Pancreas (tissue), 10 donors: ENCODE measurements at regions not wholly inside any gene's neighbourhood (a gene's known extent, or its start where the extent isn't known, plus 50 kb on each side); places are given as distances from the start of the nearest gene placed in this dataset.
"Not testable (repeated sequence)": the region's sequence is repeated elsewhere in the genome, so short reads cannot be mapped to it uniquely, and the experiment has no call there.

Experiments
- ATAC-seq, 4 donors: fragments of 200-7000 bp; cut with Tn5 transposase; one replicate each; pipeline versions ENCODE4 v1.8.0 to v1.9.1; 2020; ENCODE audit warnings: mild to moderate bottlenecking in 4 of 4, moderate library complexity in 4 of 4
- DNase-seq, 6 donors: peaks; one replicate each; pipeline ENCODE4 v3.0.0-alpha.2; 2020
- FAIRE-seq: peaks from 2 replicates; lab custom pipeline; 2012; peaks lifted over from hg19 to GRCh38; lab: Jason Lieb, UNC
- H3K27ac ChIP-seq, 4 donors: fragments of 200-600 bp; sonication (generic); 1 replicate in 3 of 4; 2 replicates in 1 of 4; pipeline versions ENCODE4 v1.5.0 to v1.8.0; 2020
- H3K27me3 ChIP-seq, 4 donors: fragments of 200-600 bp; one replicate each; pipeline ENCODE4 v1.8.0; 2021
- H3K36me3 ChIP-seq, 3 donors: fragments of 200-600 bp; sonication (generic) in 1 of 3; one replicate each; pipeline versions ENCODE4 v1.5.0 to v1.8.0; 2020 to 2021
- H3K4me1 ChIP-seq, 3 donors: fragments of 200-600 bp; one replicate each; pipeline ENCODE4 v1.8.0; 2021
- H3K4me3 ChIP-seq, 4 donors: fragments of 200-600 bp; sonication (generic) in 2 of 4; one replicate each; pipeline versions ENCODE4 v1.5.0 to v1.8.0; 2020 to 2021
- H3K9me3 ChIP-seq, 4 donors: fragments of 200-600 bp; one replicate each; pipeline ENCODE4 v1.8.0; 2021
- WGBS, 2 donors: extraction: QIAGEN DNeasy Blood & Tissue Kit; methylation state at CpG; one replicate each; pipeline ENCODE4 v1.1.7; 2013; 5-methylcytosine and 5-hydroxymethylcytosine counted together
- intact Hi-C, 3 donors: fragments of 100-400 bp; cut with DNase I; formaldehyde crosslinking; loops; one replicate each; pipeline versions ENCODE4 v1.11.1 to v1.14.2; 2022
- TF ChIP-seq, protein P1 (sequence below), 4 donors: fragments of 200-600 bp; sonication (generic) in 3 of 4; IDR thresholded peaks; one replicate each; pipeline versions ENCODE4 v1.5.0 to v1.8.0; 2021; ENCODE audit warnings: antibody characterized with exemption in 4 of 4
- donor health status: healthy with polysubstance abuse.
- donor health status: DM: no; HTN: no; CAD: no; lungs with moderate emphysema.
- donor health status: DM: no; HTN: no; CAD: no.
- donor health status: control.
- donor health status: control.
- donor health status: Bipolar disorder and iron deficiency.
- donor health status: DM: yes; HTN: yes; CAD: no.
- donor health status: DM: no; HTN: no; CAD: no.
- donor health status: DM: no; HTN: no; CAD: no.
- donor health status: DM: yes; HTN: yes; CAD: no.

DNA sequence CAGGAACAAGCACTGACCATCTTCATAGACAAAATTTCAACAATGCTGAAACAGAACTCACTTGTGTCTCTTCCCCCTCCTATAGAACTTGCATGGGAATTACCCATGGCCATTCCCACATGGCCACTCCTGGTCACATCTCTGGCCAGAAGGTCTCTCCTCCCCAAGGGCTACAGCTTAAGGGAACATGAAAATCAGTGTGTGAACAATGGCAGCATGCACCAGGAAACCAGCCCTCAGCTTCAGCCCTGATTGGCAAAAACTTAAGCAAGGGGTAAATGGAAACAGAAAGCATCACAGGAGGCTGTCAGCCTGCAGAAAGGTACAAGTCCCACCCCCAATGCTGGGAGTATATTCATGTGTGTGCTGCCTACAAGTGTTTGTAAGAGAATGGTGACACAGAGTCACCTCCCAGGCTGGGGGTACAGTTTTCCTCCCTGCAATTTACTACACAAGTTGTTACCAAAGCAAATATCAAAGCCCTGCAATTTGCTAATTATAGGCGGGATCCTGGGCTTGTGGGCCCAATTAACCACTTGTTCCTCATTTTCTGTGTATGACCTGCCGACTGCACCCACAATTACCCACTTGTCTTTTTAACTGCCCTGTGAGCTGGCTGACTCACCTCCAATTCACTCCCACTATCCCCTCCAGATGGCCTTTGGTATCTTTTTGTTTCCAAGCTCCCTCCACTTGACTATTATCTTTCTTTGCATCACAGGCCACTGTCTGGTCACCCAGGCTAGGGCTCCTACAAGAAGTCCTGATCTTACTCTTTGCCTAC, 84.4 kb upstream of the HES1 start:
- ATAC-seq = no peak
- H3K27ac ChIP-seq = no peak overlapping the region
- FAIRE-seq = no peak

DNA sequence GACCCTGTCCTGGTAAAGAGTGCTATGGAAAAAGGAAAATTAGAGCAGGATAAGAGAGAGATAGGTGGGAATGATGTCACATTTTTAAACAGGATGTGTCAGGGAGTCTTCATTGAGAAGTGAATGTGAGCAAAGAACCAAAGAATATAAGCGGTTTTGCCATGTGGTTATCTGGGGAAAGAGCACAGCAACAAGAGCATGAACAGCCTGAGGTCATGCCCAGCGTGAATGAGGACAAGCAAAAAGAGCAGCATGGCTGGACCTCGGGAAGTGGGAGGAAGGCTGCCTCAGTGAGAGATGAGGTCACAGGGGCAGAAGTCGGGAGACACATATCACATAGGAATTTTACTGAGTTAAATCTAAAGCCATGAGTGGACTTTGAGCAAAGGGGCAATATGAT, 82.8 kb upstream of the HES1 start:
- no peak overlapping the region for H3K27ac ChIP-seq
- DNase-seq (no peak), ATAC-seq (no peak), FAIRE-seq (no peak)
- WGBS, 2 donors = 95 to 96% methylated on average over 4 of the region's 4 CpGs
- H3K27me3 ChIP-seq = no peaks in the 10 kb centered on the region
- H3K36me3 ChIP-seq = no peaks in the 10 kb centered on the region
- H3K9me3 ChIP-seq = no peaks in the 10 kb centered on the region
- H3K4me1 ChIP-seq = peaks cover 0 to 6% (median 0%) of the 10 kb centered on the region in 3 donors
- TF ChIP-seq, protein P1, sequence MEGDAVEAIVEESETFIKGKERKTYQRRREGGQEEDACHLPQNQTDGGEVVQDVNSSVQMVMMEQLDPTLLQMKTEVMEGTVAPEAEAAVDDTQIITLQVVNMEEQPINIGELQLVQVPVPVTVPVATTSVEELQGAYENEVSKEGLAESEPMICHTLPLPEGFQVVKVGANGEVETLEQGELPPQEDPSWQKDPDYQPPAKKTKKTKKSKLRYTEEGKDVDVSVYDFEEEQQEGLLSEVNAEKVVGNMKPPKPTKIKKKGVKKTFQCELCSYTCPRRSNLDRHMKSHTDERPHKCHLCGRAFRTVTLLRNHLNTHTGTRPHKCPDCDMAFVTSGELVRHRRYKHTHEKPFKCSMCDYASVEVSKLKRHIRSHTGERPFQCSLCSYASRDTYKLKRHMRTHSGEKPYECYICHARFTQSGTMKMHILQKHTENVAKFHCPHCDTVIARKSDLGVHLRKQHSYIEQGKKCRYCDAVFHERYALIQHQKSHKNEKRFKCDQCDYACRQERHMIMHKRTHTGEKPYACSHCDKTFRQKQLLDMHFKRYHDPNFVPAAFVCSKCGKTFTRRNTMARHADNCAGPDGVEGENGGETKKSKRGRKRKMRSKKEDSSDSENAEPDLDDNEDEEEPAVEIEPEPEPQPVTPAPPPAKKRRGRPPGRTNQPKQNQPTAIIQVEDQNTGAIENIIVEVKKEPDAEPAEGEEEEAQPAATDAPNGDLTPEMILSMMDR (IDR thresholded peaks at IDR 0.05) = no peak
- H3K4me3 ChIP-seq = no peak overlapping the region
- intact Hi-C loops = no loop called here

More for the DNA sequence above, 84.4 kb upstream of the HES1 start:
- intact Hi-C loops = no loop called here
- Histone ChIP-seq H3K4me1 (peaks cover 6 to 10% (median 9%) of the 10 kb centered on the region in 3 donors), H3K4me3 (no peak overlapping the region), H3K27me3 (no peaks in the 10 kb centered on the region), H3K36me3 (no peaks in the 10 kb centered on the region), H3K9me3 (no peaks in the 10 kb centered on the region)
- WGBS, 2 donors = 89 to 98% methylated on average over 2 of the region's 2 CpGs
- TF ChIP-seq, protein P1 (IDR thresholded peaks at IDR 0.05) = no peak
- DNase-seq = no peak

DNA sequence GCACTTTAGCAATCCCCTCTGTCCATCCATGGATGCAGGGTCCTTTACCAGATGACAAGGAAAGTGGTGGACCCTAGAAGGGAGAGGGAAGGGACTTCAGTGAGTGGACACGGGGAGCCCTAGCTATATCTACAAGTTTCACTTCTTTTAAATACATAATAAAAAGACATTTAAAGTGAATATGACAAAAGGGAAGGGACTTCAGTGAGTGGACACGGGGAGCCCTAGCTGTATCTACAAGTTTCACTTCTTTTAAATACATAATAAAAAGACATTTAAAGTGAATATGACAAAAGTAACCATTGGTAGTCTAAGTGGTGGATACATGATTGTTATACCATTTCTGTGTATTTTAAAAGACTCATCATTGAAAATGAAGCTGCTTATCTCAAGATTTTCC, 81.9 kb upstream of the HES1 start:
- intact Hi-C loops = no loop called here

DNA sequence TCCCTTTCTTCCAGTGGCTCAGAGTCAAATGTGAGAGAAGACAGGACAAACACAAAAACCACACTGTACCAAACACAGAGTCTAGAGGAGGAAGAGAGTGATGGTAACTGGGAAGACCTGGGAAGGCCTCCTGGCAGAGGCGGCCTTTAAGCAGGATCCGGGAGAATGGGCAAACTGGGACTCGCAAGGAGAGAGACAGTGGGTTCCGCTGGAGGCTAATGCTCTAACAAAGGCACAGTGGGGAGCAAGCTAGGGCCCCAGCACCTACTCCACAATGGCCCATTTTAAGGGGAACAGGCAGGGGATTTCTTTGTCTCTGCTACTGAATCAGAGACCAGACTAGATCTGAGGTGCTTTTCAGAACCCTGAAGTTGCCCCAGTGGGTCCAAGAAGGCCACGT, 81.4 kb upstream of the HES1 start:
- H3K4me1 ChIP-seq = peaks cover 5 to 16% (median 12%) of the 10 kb centered on the region in 3 donors
- FAIRE-seq (no peak), ATAC-seq (no peak), DNase-seq (no peak)
- H3K36me3 ChIP-seq = no peaks in the 10 kb centered on the region
- H3K4me3 ChIP-seq = no peak overlapping the region
- TF ChIP-seq, protein P1 (IDR thresholded peaks at IDR 0.05) = no peak
- no peak overlapping the region for H3K27ac ChIP-seq
- no peaks in the 10 kb centered on the region for H3K27me3 ChIP-seq
- no peaks in the 10 kb centered on the region for H3K9me3 ChIP-seq
- WGBS, 2 donors = 92 to 96% methylated on average over 5 of the region's 5 CpGs
- intact Hi-C loops = no loop called here

More for the DNA sequence above, 81.9 kb upstream of the HES1 start:
- no peak overlapping the region for H3K4me3 ChIP-seq
- H3K4me1 ChIP-seq = peaks cover 4 to 14% (median 7%) of the 10 kb centered on the region in 3 donors
- TF ChIP-seq, protein P1 (IDR thresholded peaks at IDR 0.05) = no peak
- H3K27me3 ChIP-seq = no peaks in the 10 kb centered on the region
- ATAC-seq (no peak), FAIRE-seq (no peak), DNase-seq (no peak)
- H3K27ac ChIP-seq = no peak overlapping the region
- 86 to 99% methylated on average over 2 of the region's 2 CpGs for WGBS, 2 donors
- no peaks in the 10 kb centered on the region for H3K9me3 ChIP-seq
- H3K36me3 ChIP-seq = no peaks in the 10 kb centered on the region

DNA sequence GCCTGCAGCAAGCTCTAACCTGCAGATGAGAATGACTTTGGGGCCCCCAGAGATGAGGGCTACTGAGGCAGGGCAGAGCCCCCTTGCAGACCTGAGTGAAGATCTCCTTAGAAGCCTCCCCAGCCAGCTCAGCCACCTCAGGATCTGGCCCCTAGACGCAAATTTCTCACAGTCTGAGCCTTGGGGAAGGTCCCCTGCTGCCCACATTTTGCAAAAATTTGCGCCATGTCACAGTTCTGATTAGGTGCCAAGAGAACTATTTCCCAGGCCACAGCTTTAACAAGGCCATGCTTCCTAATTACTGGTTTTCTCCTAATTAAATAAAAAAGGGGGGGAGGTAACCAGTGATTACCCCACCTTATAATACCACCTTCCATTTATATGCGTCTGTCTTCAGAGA, 81.0 kb upstream of the HES1 start:
- Histone ChIP-seq H3K4me3 (no peak overlapping the region), H3K27me3 (no peaks in the 10 kb centered on the region), H3K36me3 (no peaks in the 10 kb centered on the region), H3K9me3 (no peaks in the 10 kb centered on the region), H3K4me1 (peaks cover 5 to 16% (median 12%) of the 10 kb centered on the region in 3 donors), H3K27ac (no peak overlapping the region)
- ATAC-seq = no peak
- no peak for FAIRE-seq
- no peak for DNase-seq
- TF ChIP-seq, protein P1 (IDR thresholded peaks at IDR 0.05) = no peak
- WGBS, 2 donors = 88 to 93% methylated on average over 3 of the region's 3 CpGs
- intact Hi-C loops = no loop called here

DNA sequence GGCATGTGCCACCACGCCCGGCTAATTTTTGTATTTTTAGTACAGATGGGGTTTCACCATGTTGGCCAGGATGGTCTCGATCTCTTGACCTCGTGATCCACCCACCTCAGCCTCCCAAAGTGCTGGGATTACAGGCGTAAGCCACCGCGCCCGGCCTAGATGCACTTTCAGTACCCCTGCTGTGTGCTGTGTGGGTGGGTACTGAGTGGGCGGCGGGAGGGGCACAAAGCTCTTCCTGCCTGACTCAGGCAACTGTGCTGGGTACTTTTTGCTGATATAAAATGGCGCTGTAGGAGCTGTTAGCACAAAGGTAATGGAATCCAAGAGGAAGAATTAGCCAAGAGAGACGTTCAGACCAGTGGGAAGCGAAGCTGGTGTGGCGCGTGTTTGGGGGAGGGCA, 79.6 kb upstream of the HES1 start:
- ATAC-seq, H3K27ac ChIP-seq, intact Hi-C loops, H3K27me3 ChIP-seq, H3K4me3 ChIP-seq, H3K36me3 ChIP-seq, FAIRE-seq, DNase-seq, H3K9me3 ChIP-seq: not testable (repeated sequence)
- 91 to 93% methylated on average over 15 of the region's 15 CpGs for WGBS, 2 donors
- H3K4me1 ChIP-seq = peaks cover 5 to 16% (median 12%) of the 10 kb centered on the region in 3 donors
